Ovary (tissue), 3 donors: ENCODE measurements at regions not wholly inside any gene's neighbourhood (a gene's known extent, or its start where the extent isn't known, plus 50 kb on each side); places are given as distances from the start of the nearest gene placed in this dataset.
"Not testable (repeated sequence)": the region's sequence is repeated elsewhere in the genome, so short reads cannot be mapped to it uniquely, and the experiment has no call there.

Experiments used
- CTCF ChIP-seq, 3 donors: fragments of 450-650 bp in 2 of 3; fragments of 200-600 bp in 1 of 3; IDR thresholded peaks; one replicate each; pipeline versions ENCODE4 v1.5.1 to v1.8.0; 2016 to 2022; ENCODE audit warnings: antibody characterized with exemption in 3 of 3, mild to moderate bottlenecking in 1 of 3
- EP300 ChIP-seq: sonication (generic); formaldehyde crosslinking; IDR thresholded peaks from one replicate; pipeline ENCODE4 v1.6.1; 2017; ENCODE audit warnings: antibody characterized with exemption
- POLR2A ChIP-seq: fragments of 450-650 bp; IDR thresholded peaks from one replicate; pipeline ENCODE4 v1.6.1; 2017; ENCODE audit warnings: antibody characterized with exemption, mild to moderate bottlenecking, moderate library complexity
- donor health status: DM: no; HTN: no; CAD: no.

DNA sequence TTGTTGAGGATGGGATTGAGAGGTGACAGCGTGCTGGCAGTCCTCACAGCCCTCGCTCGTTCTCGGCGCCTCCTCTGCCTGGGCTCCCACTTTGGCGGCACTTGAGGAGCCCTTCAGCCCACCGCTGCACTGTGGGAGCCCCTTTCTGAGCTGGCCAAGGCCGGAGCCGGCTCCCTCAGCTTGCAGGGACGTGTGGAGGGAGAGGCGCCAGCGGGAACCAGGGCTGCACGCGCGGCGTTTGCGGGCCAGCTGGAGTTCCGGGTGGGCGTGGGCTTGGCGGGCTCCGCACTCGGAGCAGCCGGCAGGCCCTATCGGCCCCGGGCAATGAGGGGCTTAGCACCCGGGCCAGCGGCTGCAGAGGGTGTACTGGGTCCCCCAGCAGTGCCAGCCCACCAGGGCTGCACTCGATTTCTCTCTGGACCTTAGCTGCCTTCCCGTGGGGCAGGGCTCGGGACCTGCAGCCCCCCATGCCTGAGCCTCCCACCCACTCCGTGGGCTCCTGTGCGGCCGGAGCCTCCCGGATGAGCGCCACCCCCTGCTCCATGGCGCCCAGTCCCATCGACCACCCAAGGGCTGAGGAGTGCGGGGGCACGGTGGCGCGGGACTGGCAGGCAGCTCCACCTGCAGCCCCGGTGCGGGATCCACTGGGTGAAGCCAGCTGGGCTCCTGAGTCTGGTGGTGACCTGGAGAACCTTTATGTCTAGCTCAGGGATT, 69.3 kb downstream of the GPR85 start:
- TF ChIP-seq CTCF (IDR thresholded peaks at IDR 0.05); POLR2A; EP300: not testable (repeated sequence)
